ENCODE measurements at regions not wholly inside any gene's neighbourhood (a gene's known extent, or its start where the extent isn't known, plus 50 kb on each side); places are given as distances from the start of the nearest gene placed in this dataset.

- no peak for TF ChIP-seq POLR2A (IDR thresholded peaks at IDR 0.05)
- TF ChIP-seq CTCF (IDR thresholded peaks at IDR 0.05) = no peak
Measured at GRCh38 chr16:52293204-52293603, 253.7 kb downstream of the TOX3 start.
